Lower leg skin (tissue), 4 donors: ENCODE measurements at regions not wholly inside any gene's neighbourhood (a gene's known extent, or its start where the extent isn't known, plus 50 kb on each side); places are given as distances from the start of the nearest gene placed in this dataset.

ENCODE experiments used
- DNase-seq, 2 donors: peaks; one replicate each; pipeline ENCODE4 v3.0.0-alpha.2; 2019; ENCODE audit warnings: low spot score in 2 of 2
- H3K4me3 ChIP-seq: fragments of 200-600 bp; sonication (generic); 2 replicates; pipeline ENCODE4 v1.5.1; 2017; ENCODE audit warnings: mild to moderate bottlenecking, low read depth; ENCODE audit not compliant: poor library complexity, severe bottlenecking
- POLR2A ChIP-seq, 2 donors: fragments of 450-650 bp; IDR thresholded peaks; one replicate each; pipeline ENCODE4 v1.6.1; 2016 to 2017; ENCODE audit warnings: antibody characterized with exemption in 2 of 2, mild to moderate bottlenecking in 1 of 2, moderate library complexity in 1 of 2
- WGBS, 2 donors: methylation state at CpG; one replicate each; pipeline ENCODE4 v1.1.5; 2018; 5-methylcytosine and 5-hydroxymethylcytosine counted together
- intact Hi-C: fragments of 100-400 bp; cut with DNase I; formaldehyde crosslinking; loops from one replicate; pipeline ENCODE4 v1.15.0; 2023; ENCODE audit warnings: low total_unique reads
- TF ChIP-seq, protein P1 (sequence below), 3 donors: fragments of 450-650 bp; IDR thresholded peaks; one replicate each; pipeline ENCODE4 v1.5.1; 2016; ENCODE audit warnings: antibody characterized with exemption in 3 of 3, mild to moderate bottlenecking in 3 of 3, moderate library complexity in 2 of 3

DNA sequence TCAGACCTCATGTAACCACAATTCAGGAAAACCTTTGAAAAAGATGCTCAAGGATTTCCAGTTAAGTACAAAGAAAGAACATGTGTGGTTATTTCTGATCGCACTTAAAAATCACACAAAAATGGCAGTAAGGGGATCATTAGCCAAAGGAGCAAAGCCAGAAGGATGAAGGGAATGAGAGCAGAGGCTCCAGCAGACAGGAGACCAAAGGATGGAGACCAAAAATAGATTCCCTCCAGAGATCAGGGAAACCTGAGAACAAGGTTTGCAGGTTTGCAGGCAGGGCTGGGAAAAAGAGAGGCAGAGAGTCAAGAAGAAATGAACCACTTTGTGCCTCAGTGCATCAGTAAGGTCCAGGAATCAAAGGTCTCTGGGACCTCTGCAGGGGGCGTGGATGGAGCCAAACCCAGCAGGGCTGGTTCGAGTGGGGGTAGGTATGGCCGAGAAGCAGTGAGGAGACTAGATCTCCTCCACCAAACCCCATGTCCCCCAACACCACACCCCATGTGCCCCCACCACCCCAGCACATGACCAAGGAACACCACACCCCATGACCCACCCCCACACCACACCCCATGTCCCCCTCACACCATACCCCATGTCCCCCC is 98.5 kb upstream of the GPC1 start:
- DNase-seq: peak in 1 of 2 donors; percentile 50
- TF ChIP-seq, protein P1, sequence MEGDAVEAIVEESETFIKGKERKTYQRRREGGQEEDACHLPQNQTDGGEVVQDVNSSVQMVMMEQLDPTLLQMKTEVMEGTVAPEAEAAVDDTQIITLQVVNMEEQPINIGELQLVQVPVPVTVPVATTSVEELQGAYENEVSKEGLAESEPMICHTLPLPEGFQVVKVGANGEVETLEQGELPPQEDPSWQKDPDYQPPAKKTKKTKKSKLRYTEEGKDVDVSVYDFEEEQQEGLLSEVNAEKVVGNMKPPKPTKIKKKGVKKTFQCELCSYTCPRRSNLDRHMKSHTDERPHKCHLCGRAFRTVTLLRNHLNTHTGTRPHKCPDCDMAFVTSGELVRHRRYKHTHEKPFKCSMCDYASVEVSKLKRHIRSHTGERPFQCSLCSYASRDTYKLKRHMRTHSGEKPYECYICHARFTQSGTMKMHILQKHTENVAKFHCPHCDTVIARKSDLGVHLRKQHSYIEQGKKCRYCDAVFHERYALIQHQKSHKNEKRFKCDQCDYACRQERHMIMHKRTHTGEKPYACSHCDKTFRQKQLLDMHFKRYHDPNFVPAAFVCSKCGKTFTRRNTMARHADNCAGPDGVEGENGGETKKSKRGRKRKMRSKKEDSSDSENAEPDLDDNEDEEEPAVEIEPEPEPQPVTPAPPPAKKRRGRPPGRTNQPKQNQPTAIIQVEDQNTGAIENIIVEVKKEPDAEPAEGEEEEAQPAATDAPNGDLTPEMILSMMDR (IDR thresholded peaks at IDR 0.05): no peak
- TF ChIP-seq POLR2A (IDR thresholded peaks at IDR 0.05): no peak
- no peak overlapping the region for H3K4me3 ChIP-seq
- intact Hi-C loops: no loop called here
- 95 to 96% methylated on average over 4 of the region's 4 CpGs for WGBS, 2 donors

DNA sequence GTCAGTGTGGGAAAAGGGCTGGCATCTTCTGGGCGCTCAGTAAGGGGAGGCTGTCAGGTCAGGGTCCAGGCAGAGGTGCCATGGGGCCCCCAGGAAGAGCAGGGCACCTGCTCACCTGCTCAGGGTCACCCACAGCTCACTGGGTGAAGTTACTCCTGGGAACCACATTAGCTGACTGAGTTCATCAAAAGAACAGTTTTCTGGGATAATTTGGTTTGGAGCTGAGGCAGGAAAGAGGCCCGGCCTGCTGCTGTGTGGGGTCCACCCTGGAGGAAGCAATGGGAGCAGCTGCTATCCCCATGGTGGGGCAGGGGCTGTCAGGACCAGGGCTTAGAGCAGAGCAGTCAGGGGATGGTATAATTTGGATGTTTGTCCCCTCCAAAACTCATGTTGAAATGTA is 97.2 kb upstream of the GPC1 start:
- intact Hi-C loops: no loop called here
- DNase-seq: peak in 1 of 2 donors; percentile 50
- 88 to 96% methylated on average over 2 of the region's 2 CpGs for WGBS, 2 donors
- TF ChIP-seq POLR2A (IDR thresholded peaks at IDR 0.05): no peak
- TF ChIP-seq, protein P1 (IDR thresholded peaks at IDR 0.05): no peak
- H3K4me3 ChIP-seq: no peak overlapping the region

DNA sequence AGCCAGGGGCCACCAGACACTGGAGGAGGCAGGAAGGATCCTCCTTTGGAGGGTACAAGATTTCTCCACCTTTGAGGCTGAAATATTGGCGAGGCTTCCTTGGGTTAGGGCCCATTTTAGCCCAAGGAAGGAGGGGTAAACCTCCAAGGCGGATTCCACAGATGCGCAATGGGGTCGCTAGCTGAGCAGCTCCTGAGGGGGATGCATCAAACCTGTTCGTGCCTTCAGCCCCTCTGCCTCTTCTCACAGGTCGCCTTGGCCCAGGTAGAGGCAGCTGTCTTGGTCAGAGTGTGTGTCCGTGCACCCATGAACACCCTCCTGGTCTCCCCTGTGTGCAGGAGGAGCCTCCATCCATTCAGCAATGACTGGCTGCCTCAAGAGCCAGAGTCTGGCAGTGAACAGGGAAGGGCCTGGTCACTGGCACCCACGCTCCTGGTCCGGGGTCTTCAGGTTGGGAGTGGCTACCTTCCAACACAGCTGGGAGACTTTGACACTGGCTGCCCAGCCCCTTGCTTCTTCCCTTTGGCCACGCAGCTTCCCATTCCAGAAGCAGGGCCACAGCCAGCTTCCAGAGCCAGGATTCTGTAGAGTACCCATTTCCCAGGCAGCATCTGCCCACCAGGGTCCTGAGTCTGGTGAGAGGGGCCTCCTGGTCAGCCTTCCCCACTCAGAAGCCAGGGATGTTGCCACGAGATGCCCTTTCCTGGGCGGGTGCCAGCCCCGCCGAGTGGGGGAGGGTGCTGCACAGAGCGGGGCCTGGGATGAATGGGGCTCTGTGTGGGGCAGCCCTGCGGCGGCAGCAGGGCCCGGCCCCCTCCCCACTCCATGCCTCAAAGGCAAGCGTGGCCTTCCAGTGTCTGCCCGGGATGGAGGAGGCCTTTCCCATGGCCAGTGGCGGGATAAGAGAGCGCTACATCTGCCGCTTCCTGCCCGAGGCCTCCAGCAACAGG is 95.8 kb upstream of the GPC1 start:
- H3K4me3 ChIP-seq: no peak overlapping the region
- peak in 1 of 2 donors; percentile 76 for DNase-seq
- TF ChIP-seq, protein P1 (IDR thresholded peaks at IDR 0.05): no peak
- TF ChIP-seq POLR2A (IDR thresholded peaks at IDR 0.05): no peak
- 76 to 89% methylated on average over 11 to 16 of the region's 24 CpGs for WGBS, 2 donors
- intact Hi-C loops: no loop called here

DNA sequence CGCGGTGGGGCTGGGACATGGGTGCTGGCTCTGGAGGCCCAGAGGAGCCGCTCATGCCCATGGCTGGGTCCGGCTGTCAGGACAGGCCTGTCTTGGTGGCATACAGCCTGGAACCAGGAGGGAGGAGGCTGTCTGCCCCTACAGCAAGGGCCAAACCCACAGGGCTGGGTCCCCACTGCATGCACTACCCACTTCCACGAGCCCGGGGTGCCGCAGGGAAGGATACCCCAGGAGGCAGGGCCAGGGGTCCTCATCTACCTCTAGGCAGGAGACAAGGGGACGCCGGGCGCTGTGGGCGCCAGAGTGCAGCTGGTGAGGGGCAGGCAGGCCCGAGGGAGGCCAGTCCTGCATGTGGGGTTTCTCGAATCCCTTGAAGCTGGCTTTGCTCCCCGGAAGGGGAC is 95.1 kb upstream of the GPC1 start:
- WGBS, 2 donors: 91 to 95% methylated on average over 12 of the region's 14 CpGs
- peak in 1 of 2 donors; percentile 79 for DNase-seq
- intact Hi-C loops: no loop called here
- H3K4me3 ChIP-seq: no peak overlapping the region
- TF ChIP-seq, protein P1 (IDR thresholded peaks at IDR 0.05): no peak
- TF ChIP-seq POLR2A (IDR thresholded peaks at IDR 0.05): no peak

DNA sequence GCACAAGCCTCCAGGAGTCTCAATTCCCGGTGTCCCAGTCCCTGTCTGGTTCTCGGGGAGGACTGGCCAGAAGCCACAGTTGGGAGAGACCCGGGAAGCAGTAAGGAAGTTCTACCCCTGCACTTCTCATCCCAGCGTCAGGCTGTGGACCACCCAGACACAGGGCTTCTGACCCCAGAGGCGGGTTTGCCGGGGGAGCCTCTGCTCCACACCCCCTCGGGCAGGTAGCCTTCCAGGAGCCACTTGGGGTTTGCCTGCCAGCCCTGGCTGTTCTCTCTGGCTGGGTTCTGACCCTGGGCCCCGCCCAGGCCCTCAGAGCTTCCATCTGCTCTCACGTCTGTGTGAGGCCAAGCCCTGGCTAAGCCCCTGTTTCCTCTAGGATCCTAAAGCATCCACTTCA is 94.4 kb upstream of the GPC1 start:
- 61 to 65% methylated on average over 9 of the region's 9 CpGs for WGBS, 2 donors
- no peak for TF ChIP-seq POLR2A (IDR thresholded peaks at IDR 0.05)
- TF ChIP-seq, protein P1 (IDR thresholded peaks at IDR 0.05): no peak
- DNase-seq: peak in 1 of 2 donors; percentile 69
- H3K4me3 ChIP-seq: no peak overlapping the region
- intact Hi-C loops: no loop called here
